Prostate gland (tissue), 2 donors: ENCODE measurements at regions not wholly inside any gene's neighbourhood (a gene's known extent, or its start where the extent isn't known, plus 50 kb on each side); places are given as distances from the start of the nearest gene placed in this dataset.

Experiments used
- DNase-seq: peaks from one replicate; pipeline ENCODE4 v3.0.0-alpha.2; 2019; ENCODE audit warnings: low spot score
- H3K27ac ChIP-seq, 2 donors: fragments of 200-600 bp; sonication (generic); 2 replicates each; pipeline ENCODE4 v1.5.1; 2017 to 2019
- H3K27me3 ChIP-seq: fragments of 200-600 bp; sonication (generic); replicated peaks from 2 replicates; pipeline ENCODE4 v1.5.1; 2019; ENCODE audit not compliant: insufficient read depth
- H3K36me3 ChIP-seq, 2 donors: fragments of 200-600 bp; sonication (generic); 1 replicate in 1 of 2; 2 replicates in 1 of 2; pipeline versions ENCODE4 v1.5.1 to v1.8.1; 2017 to 2019
- H3K4me1 ChIP-seq: fragments of 200-600 bp; sonication (generic); replicated peaks from 2 replicates; pipeline ENCODE4 v1.5.1; 2019
- H3K4me3 ChIP-seq, 2 donors: fragments of 200-600 bp; sonication (generic); 2 replicates each; pipeline ENCODE4 v1.5.1; 2017 to 2019
- H3K9me3 ChIP-seq: fragments of 200-600 bp; sonication (generic); 2 replicates; pipeline ENCODE4 v1.5.1; 2017
- POLR2A ChIP-seq: fragments of 450-650 bp; IDR thresholded peaks from one replicate; pipeline ENCODE4 v1.6.1; 2016; ENCODE audit warnings: antibody characterized with exemption, mild to moderate bottlenecking
- POLR2AphosphoS5 ChIP-seq: sonication (generic); formaldehyde crosslinking; IDR thresholded peaks from one replicate; pipeline ENCODE4 v1.6.1; 2017; ENCODE audit warnings: antibody characterized with exemption
- WGBS: methylation state at CpG from one replicate; pipeline ENCODE4 v1.1.5; 2018; 5-methylcytosine and 5-hydroxymethylcytosine counted together
- intact Hi-C: fragments of 100-400 bp; cut with DNase I; formaldehyde crosslinking; loops from one replicate; pipeline ENCODE4 v1.14.2; 2022
- TF ChIP-seq, protein P1 (sequence below), 4 experiments: fragments of 200-600 bp in 2 of 4; fragments of 450-650 bp in 2 of 4; sonication (generic) in 2 of 4; IDR thresholded peaks; 1 replicate in 3 of 4; 2 replicates in 1 of 4; pipeline ENCODE4 v1.5.1; 2016 to 2019; ENCODE audit warnings: antibody characterized with exemption in 4 of 4, mild to moderate bottlenecking in 2 of 4, moderate library complexity in 2 of 4

DNA sequence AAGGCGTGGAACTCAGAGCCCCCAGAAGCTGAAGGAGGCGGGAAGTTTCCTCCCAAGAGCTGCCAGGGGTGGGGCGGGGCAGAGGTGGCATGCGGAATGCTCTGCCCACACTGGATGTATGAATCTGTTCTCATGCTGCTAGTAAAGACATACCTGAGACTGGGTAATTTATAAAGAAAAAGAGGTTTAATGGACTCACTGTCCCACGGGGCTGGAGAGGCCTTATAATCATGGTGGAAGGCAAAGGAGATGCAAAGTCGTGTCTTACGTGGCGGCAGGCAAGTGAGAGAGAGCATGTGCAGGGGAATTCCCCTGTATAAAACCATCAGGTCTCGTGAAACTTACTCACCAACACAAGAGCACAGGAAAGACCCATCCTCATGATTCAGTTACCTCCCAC lies 57.6 kb downstream of the SMIM38 start:
- intact Hi-C loops: no loop called here
- DNase-seq: no peak
- 62% methylated on average over 9 of the region's 9 CpGs for WGBS
- TF ChIP-seq POLR2AphosphoS5 (no peak), POLR2A (no peak)
- TF ChIP-seq, protein P1, sequence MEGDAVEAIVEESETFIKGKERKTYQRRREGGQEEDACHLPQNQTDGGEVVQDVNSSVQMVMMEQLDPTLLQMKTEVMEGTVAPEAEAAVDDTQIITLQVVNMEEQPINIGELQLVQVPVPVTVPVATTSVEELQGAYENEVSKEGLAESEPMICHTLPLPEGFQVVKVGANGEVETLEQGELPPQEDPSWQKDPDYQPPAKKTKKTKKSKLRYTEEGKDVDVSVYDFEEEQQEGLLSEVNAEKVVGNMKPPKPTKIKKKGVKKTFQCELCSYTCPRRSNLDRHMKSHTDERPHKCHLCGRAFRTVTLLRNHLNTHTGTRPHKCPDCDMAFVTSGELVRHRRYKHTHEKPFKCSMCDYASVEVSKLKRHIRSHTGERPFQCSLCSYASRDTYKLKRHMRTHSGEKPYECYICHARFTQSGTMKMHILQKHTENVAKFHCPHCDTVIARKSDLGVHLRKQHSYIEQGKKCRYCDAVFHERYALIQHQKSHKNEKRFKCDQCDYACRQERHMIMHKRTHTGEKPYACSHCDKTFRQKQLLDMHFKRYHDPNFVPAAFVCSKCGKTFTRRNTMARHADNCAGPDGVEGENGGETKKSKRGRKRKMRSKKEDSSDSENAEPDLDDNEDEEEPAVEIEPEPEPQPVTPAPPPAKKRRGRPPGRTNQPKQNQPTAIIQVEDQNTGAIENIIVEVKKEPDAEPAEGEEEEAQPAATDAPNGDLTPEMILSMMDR (IDR thresholded peaks at IDR 0.05): no peak
- no peak overlapping the region for H3K4me3 ChIP-seq
- no peaks in the 10 kb centered on the region for H3K36me3 ChIP-seq
- H3K9me3 ChIP-seq: no peaks in the 10 kb centered on the region
- no peaks in the 10 kb centered on the region for H3K27me3 ChIP-seq
- no peaks in the 10 kb centered on the region for H3K4me1 ChIP-seq
- H3K27ac ChIP-seq: no peak overlapping the region

DNA sequence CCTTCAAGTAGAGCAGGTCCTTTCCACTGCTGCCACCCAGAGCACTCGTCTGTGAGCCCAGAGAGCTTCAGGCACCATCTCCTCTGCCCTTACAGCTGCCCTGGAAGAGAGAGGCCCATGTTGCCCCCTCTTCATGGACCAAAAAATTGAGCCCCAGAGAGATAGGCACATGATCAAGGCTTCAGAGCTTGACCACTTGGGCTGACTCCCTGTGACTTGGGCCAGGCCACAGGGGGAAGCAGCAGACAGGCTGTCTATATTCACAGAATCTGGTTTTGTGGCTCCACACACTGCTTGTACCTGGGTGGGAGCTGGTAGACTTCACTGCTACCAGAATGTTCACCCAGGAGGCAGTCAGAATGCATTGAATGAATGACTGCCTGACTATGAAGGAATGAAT lies 58.2 kb downstream of the SMIM38 start:
- no peak for DNase-seq
- TF ChIP-seq POLR2A (no peak), POLR2AphosphoS5 (no peak)
- TF ChIP-seq, protein P1 (IDR thresholded peaks at IDR 0.05): no peak
- no peak overlapping the region for H3K4me3 ChIP-seq
- H3K27me3 ChIP-seq: no peaks in the 10 kb centered on the region
- 91% methylated on average over 1 of the region's 1 CpG for WGBS
- no peaks in the 10 kb centered on the region for H3K36me3 ChIP-seq
- H3K27ac ChIP-seq: no peak overlapping the region
- H3K4me1 ChIP-seq: no peaks in the 10 kb centered on the region
- intact Hi-C loops: no loop called here
- no peaks in the 10 kb centered on the region for H3K9me3 ChIP-seq

DNA sequence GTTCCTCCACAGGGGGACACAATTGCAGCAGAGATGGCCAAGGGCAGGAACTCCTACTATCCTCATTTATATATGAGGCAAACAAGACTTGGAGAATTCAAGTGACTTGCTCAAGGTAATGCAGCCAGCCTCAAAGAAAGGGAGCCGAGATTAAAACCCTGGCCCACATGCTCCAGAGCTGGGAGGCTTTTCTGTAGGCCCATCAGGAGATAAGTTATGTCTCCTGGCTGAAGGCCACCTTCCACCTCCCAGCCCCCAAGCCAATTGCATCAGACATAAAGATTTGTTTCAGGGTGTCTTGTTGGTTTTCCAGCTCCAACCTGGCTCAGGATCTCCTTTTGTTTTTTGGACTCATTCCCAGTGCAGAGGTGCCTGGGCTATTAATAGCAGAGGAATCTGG lies 59.5 kb downstream of the SMIM38 start:
- Histone ChIP-seq H3K9me3 (no peaks in the 10 kb centered on the region), H3K36me3 (no peaks in the 10 kb centered on the region), H3K4me1 (no peaks in the 10 kb centered on the region), H3K27me3 (no peaks in the 10 kb centered on the region), H3K4me3 (no peak overlapping the region), H3K27ac (no peak overlapping the region)
- TF ChIP-seq POLR2A (no peak), POLR2AphosphoS5 (no peak)
- TF ChIP-seq, protein P1 (IDR thresholded peaks at IDR 0.05): no peak
- 73% methylated on average over 1 of the region's 1 CpG for WGBS
- intact Hi-C loops: no loop called here
- no peak for DNase-seq

DNA sequence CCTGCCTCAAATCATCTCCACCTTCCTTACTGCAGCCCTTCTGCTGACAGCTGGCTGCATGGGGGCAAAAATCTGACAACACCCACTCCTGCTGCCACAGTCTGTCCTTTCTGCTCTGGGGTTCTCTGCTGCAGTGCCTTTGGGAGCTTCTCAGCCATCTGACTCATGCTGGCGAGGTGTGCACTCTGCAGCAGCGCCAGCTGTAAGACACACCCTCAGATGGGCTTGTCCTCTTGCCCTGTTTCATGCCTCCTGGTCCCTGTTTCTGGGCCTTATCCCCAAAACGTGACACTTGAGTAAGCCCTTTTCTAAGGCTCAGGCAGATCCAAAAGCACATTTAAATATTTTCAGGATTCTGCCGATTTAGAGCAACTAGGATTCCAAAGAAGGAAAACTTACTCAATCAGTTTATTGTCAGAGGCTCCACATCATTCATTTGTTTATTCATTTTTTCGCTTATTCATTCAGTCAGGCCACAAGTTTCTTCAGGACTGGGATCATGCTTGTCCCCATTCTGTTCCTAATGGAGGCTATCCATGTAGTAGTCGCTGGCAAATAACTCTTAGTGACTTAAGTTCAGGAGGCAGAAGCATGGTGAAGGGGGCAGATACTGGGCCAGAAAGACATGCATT lies 60.2 kb downstream of the SMIM38 start:
- Histone ChIP-seq H3K36me3 (no peaks in the 10 kb centered on the region), H3K4me1 (no peaks in the 10 kb centered on the region), H3K4me3 (no peak overlapping the region), H3K27ac (no peak overlapping the region), H3K27me3 (no peaks in the 10 kb centered on the region), H3K9me3 (no peaks in the 10 kb centered on the region)
- intact Hi-C loops: no loop called here
- WGBS: 57% methylated on average over 6 of the region's 6 CpGs
- TF ChIP-seq, protein P1 (IDR thresholded peaks at IDR 0.05): no peak
- TF ChIP-seq POLR2AphosphoS5 (no peak), POLR2A (peak; percentile 10)
- peak; percentile 28 for DNase-seq

DNA sequence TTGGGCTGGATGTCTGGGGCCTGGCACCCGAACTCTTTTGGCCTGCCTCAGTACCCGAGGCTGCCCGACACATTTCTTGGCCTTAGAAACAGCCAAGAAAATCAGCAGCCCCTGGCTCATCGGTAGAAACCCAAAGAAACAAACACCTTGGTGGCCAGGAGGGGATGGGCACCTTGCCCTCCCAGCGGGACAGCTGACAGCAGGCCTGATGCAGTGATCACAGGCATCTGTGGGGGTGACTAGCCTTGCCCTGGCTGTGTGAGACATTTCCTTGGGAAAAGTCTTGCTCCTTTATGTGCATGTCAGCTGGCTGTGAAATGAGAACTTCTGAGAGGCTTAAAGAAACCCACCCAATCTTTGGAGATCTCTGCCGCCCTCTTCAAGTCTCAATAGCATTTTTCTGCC lies 60.9 kb downstream of the SMIM38 start:
- no peaks in the 10 kb centered on the region for H3K27me3 ChIP-seq
- H3K27ac ChIP-seq: no peak overlapping the region
- intact Hi-C loops: no loop called here
- no peaks in the 10 kb centered on the region for H3K36me3 ChIP-seq
- H3K9me3 ChIP-seq: no peaks in the 10 kb centered on the region
- 58% methylated on average over 6 of the region's 6 CpGs for WGBS
- no peak overlapping the region for H3K4me3 ChIP-seq
- no peak for DNase-seq
- TF ChIP-seq, protein P1 (IDR thresholded peaks at IDR 0.05): no peak
- TF ChIP-seq POLR2AphosphoS5 (no peak), POLR2A (no peak)
- no peaks in the 10 kb centered on the region for H3K4me1 ChIP-seq
